GM21381 (cell line): ENCODE measurements at regions not wholly inside any gene's neighbourhood (a gene's known extent, or its start where the extent isn't known, plus 50 kb on each side); places are given as distances from the start of the nearest gene placed in this dataset.
"Not testable (repeated sequence)": the region's sequence is repeated elsewhere in the genome, so short reads cannot be mapped to it uniquely, and the experiment has no call there.

Experiments
- ATAC-seq: cut with Tn5 transposase; IDR thresholded peaks from one replicate; pipeline ENCODE4 v1.9.1; 2021; ENCODE audit warnings: mild to moderate bottlenecking, moderate library complexity; ENCODE audit not compliant: unreplicated experiment

GRCh38 chr5:98030273-98030672, 743.2 kb upstream of the RGMB start:
- ATAC-seq = not testable (repeated sequence)

- ATAC-seq = not testable (repeated sequence)
These were observed 742.4 kb upstream of the RGMB start for GRCh38 chr5:98031036-98031435.

GRCh38 chr5:98031496-98031895, 742.0 kb upstream of the RGMB start:
- no peak for ATAC-seq

DNA sequence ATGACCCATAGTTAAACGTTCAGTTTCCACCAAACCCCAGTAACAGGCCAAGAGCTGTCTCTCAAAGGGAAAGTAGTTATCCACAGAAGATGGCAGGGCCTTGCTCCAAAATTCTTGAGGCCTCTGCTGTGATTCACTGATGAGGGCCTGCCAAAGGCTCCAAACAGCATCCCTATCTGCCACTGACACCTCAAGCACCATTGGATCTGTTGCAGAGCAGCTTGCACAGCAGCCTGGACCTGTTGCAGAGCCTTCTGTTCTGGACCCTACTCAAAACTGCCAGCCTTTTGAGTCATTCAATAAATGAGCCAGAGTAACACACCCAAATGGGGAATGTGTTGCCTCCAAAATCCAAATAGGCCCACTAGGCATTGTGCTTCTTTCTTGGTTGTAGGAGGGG, 741.5 kb upstream of the RGMB start:
- no peak for ATAC-seq

DNA sequence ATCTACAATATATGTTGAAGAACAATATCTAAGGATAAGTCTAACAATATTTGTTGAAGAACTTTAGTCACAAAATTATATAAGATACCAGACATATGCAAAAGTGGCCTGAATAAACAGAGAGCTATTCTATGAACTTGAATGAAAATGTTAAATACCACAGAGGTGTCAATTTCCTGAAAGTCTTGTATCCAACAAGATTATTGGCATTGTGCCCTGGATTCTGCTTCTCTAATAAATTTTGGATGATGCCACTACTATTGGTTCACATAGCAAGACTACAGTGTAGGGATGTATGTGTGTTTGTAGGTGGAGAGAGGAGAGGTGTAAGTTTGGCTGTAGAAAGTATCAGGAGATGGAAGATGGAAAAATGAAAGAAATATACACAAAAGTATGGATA, 731.8 kb upstream of the RGMB start:
- ATAC-seq = no peak

DNA sequence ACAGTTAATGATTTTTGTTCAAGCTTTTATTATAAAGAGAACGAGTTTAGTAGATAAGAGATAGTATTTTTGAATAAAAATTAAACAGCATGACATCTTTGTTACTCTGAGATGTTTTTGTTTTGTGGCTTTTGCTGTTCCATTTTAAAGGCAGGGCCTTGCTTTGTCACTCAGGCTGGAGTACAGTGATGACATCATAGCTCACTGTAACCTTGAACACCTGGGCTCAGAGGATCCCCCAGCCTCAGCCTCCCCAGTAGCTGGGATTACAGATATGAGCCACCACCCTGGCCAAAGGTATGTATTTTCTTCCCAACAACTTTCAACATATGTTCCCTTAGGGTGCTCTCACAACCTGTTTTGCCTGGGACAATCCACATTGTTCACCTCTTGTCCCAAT, 730.9 kb upstream of the RGMB start:
- ATAC-seq = no peak

GRCh38 chr5:98042961-98043360, 730.5 kb upstream of the RGMB start:
- no peak for ATAC-seq

GRCh38 chr5:98050583-98050982, 722.9 kb upstream of the RGMB start:
- ATAC-seq = no peak

GRCh38 chr5:98053170-98053569, 720.3 kb upstream of the RGMB start:
- no peak for ATAC-seq

- no peak for ATAC-seq
These were observed 713.3 kb upstream of the RGMB start for GRCh38 chr5:98060148-98060547.

GRCh38 chr5:98064118-98064685, 709.3 kb upstream of the RGMB start:
- no peak for ATAC-seq

DNA sequence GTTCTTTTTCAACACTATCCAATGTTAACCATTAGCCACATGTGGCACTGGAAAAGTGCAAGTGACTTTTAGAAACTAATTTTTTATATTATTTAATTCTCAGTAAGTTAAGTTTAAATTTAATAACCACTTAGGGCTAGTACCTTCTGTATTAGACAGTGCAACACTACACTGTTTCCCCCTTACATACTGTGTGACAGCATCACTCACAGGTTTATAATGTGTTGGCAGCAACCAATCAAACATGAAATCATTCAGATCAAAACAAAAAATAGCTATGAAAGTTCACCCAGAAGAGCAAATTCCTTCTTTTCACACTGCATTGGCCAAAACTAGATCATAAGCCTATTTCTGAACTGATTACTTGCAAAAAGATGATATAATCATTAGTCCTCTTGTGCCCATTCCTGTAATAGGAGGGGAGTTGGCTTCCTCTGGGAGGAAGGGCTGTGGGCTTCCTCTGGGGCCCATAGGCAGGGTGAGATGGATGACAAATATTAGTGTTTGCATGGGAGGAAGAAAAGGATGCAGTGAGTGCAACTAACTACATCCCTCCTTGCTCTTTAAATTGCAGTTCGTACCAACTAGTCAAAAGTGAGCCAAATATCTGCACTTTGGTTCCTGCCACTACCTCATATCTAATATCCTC, 708.1 kb upstream of the RGMB start:
- no peak for ATAC-seq

GRCh38 chr5:98066910-98067309, 706.6 kb upstream of the RGMB start:
- no peak for ATAC-seq

GRCh38 chr5:98069876-98070512, 703.5 kb upstream of the RGMB start:
- ATAC-seq = peak; percentile 89

DNA sequence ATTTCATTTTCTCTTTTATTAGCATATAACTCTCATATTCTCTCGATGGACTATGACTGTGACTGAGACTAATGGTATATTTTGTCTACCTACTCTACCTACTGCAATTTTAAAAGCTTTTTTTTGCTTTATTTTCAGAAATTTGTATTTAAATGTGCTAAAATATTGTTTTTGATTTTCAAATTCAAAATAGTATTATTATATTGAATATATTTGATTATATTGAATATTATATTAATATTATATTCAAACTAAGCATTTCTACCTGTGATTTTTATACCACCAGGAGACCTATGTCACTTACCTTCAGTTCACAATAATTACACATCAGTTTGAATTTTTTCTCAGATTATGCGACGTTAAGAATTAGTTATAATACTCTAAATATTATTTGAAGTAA, 700.5 kb upstream of the RGMB start:
- no peak for ATAC-seq

DNA sequence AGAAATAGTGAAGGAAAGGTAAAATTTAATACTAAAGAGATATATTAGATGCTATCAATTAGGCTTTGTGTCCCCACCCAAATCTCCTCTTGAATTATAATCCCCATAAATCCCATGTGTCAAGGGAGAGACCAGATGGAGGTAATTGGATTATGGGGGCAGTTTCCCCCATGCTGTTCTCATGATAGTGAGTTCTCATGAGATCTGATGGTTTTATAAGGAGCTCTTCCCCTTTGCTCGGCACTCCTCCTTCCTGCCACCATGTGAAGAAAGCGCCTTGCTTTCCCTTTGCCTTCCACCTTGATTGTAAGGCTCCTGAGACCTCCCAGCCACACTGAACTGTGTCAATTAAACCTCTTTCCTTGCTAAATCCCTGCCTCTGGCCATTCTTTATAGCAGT, 697.0 kb upstream of the RGMB start:
- ATAC-seq = no peak

- no peak for ATAC-seq
These were observed 687.9 kb upstream of the RGMB start for GRCh38 chr5:98085593-98085992.

DNA sequence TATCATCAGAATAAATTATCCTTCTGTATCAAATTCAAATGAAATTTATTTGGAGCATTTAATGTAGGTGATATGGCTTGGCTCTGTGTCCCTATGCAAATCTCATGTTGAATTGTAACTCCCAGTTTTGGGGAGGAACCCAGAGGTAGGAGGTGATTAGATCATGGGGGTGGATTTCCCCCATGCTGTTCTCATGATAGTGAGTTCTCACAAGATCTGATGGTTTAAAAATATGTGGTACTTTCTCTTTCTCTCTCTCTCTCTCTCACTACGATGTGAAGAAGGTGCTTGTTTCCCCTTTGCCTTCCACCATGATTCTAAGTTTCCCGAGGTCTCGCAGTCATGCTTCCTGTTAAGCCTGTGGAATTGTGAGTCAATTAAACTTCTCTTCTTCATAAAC, 678.4 kb upstream of the RGMB start:
- ATAC-seq = no peak

DNA sequence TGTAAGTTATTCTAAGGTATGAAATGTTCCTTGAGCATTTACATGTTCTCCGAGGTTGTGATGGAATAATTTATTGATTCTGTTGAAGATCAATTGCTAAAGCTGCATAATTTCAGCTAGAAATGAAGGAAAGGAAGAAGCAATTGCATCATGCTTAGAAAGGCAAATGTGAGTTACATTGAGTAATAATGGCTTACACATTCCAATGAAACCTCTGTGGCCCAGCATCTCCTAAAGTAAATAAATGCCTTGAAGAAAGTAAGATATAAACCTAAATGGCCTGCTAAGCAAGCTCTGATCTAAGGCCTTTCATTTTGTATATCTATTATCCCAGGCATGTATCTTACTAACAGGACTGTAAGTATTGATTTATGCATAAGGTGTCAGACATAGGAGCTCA, 677.3 kb upstream of the RGMB start:
- no peak for ATAC-seq

DNA sequence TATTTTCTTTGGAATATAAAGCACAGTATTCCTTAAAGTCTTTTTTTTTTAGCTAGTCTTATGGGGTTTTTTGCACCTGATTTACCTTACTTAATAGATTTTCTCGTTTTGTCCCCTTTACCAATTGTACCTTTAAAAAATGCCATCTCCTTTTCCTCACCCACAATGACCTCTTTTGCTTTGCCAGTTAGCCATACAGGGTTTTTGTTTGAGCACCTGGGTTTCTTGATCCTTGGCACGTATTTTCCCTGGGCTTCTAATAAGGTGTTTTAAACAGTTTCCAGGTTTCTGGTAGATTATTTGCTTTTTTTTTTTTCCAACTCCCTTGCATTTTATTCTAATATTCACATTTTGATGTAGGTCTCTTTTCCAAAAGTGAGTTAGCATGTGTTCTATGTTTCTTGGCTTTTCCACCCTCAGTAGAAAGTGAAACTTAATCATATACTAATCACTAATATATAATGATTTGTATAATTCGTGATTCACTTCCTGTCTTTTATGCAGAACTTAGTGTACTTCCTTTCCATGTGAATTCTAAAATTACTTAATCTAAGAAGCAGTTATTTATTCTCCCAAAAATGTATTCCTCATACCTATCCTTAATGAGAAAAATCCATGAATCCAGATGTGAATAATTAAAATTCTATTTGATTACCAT, 673.9 kb upstream of the RGMB start:
- ATAC-seq = no peak

DNA sequence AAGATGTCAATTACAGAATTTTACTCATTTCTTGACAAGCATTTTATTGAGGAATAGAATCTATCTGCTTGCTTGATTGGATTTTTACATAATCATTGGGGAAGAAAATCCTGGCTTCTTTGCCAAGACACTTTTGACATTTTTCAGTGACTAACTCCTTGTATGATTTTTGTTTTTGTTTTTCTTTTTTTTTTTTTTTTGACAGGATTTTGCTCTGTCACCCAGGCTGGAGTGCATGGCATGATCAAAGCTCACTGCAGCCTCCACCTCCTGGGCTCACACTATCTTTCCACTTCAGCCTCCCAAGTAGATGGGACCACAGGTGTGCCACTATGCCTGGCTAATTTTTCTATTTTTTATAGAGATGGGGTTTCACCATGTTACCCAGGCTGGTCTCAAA, 672.3 kb upstream of the RGMB start:
- ATAC-seq = no peak

DNA sequence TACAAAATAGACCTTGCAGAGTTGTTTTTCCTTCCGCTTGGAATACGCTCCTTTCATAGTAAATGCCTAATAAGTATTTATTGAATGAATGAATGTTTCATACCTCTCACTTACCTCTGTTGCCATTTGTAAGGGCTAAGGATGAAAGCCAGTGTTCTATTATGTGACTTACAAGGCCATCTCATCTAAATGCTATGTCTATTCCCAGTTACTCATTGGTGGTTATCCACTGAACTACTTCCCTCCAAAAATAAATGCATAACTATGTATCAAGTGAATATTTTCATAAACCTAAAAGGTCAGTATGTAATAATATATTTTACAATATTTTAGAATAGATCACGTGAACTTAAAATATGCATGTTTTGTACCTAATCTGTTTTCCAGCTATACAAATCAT, 670.5 kb upstream of the RGMB start:
- no peak for ATAC-seq
